ENCODE measurements at regions not wholly inside any gene's neighbourhood (a gene's known extent, or its start where the extent isn't known, plus 50 kb on each side); places are given as distances from the start of the nearest gene placed in this dataset.

DNA sequence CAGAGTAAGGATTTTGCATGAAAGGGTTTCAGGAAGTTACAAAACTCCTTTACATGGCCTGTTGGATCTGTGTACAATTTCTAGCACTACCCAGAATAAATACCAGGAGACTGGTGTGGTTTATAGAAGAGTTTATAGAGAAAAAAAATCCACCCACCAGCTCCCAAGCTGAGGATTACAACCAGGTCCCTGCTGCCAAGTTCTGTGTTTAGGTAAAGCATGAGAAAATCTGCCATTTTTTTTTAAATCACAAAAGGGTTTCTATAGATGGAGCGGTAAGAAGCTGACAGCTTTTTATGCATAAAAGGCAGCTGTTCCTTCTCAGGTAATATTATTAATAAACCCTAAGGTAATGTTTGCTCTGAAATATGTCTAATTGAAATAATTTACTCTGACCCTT, 545.4 kb upstream of the ZEB2 start:
- TF ChIP-seq, protein P1, sequence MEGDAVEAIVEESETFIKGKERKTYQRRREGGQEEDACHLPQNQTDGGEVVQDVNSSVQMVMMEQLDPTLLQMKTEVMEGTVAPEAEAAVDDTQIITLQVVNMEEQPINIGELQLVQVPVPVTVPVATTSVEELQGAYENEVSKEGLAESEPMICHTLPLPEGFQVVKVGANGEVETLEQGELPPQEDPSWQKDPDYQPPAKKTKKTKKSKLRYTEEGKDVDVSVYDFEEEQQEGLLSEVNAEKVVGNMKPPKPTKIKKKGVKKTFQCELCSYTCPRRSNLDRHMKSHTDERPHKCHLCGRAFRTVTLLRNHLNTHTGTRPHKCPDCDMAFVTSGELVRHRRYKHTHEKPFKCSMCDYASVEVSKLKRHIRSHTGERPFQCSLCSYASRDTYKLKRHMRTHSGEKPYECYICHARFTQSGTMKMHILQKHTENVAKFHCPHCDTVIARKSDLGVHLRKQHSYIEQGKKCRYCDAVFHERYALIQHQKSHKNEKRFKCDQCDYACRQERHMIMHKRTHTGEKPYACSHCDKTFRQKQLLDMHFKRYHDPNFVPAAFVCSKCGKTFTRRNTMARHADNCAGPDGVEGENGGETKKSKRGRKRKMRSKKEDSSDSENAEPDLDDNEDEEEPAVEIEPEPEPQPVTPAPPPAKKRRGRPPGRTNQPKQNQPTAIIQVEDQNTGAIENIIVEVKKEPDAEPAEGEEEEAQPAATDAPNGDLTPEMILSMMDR (IDR thresholded peaks at IDR 0.05), result no peak
- no peak for TF ChIP-seq POLR2A (IDR thresholded peaks at IDR 0.05)

All from sigmoid colon (tissue), 3 donors.